Stimulated activated naive CD8-positive, alpha-beta T cell treated with anti-CD3 and anti-CD28 coated beads, Interleukin-15, amount 100 ng/mL, for 72 hours (primary cell): ENCODE measurements at regions not wholly inside any gene's neighbourhood (a gene's known extent, or its start where the extent isn't known, plus 50 kb on each side); places are given as distances from the start of the nearest gene placed in this dataset.
A peak's percentile ranks its signal among the peaks of the same experiment; 100 is the strongest.
"Not testable (repeated sequence)": the region's sequence is repeated elsewhere in the genome, so short reads cannot be mapped to it uniquely, and the experiment has no call there.

Experiments used
- ATAC-seq: fragments of 150-1000 bp; cut with Tn5 transposase; 2 replicates; pipeline ENCODE4 v1.10.0; 2021; ENCODE audit warnings: mild to moderate bottlenecking, moderate library complexity
- DNase-seq, 2 donors: peaks; one replicate each; pipeline ENCODE4 v3.0.0; 2021 to 2022
- H3K27ac Mint-ChIP-seq, 2 donors: one replicate each; pipeline ENCODE4 v1.8.0; 2022; ENCODE audit warnings: mild to moderate bottlenecking in 2 of 2, mixed read lengths in 2 of 2, moderate library complexity in 2 of 2
- H3K27me3 Mint-ChIP-seq: one replicate; pipeline ENCODE4 v1.8.0; 2022; ENCODE audit warnings: mixed read lengths
- H3K4me1 Mint-ChIP-seq: one replicate; pipeline ENCODE4 v1.8.0; 2022; ENCODE audit warnings: mild to moderate bottlenecking, mixed read lengths
- H3K4me3 Mint-ChIP-seq, 2 donors: one replicate each; pipeline ENCODE4 v1.8.0; 2022; ENCODE audit warnings: mild to moderate bottlenecking in 2 of 2, mixed read lengths in 2 of 2, moderate library complexity in 1 of 2
- H3K9me3 Mint-ChIP-seq, 2 donors: one replicate each; pipeline ENCODE4 v1.8.0; 2022; ENCODE audit warnings: mixed read lengths in 2 of 2

- no peak for DNase-seq
- no peaks in the 10 kb centered on the region for H3K9me3 Mint-ChIP-seq
- H3K27me3 Mint-ChIP-seq = no peaks in the 10 kb centered on the region
- H3K27ac Mint-ChIP-seq = no peak overlapping the region
- no peak overlapping the region for H3K4me3 Mint-ChIP-seq
- ATAC-seq = no peak
- H3K4me1 Mint-ChIP-seq = no peaks in the 10 kb centered on the region
Observed at GRCh38 chr1:114032271-114033215, 53.3 kb downstream of the OLFML3 start.

GRCh38 chr1:114033216-114033706 is 54.0 kb downstream of the OLFML3 start:
- Mint-ChIP-seq H3K9me3 (no peaks in the 10 kb centered on the region), H3K4me1 (no peaks in the 10 kb centered on the region), H3K27ac (no peak overlapping the region), H3K4me3 (no peak overlapping the region), H3K27me3 (no peaks in the 10 kb centered on the region)
- DNase-seq (no peak), ATAC-seq (no peak)

GRCh38 chr1:114033961-114034360 is 54.7 kb downstream of the OLFML3 start:
- Mint-ChIP-seq H3K4me3 (no peak overlapping the region), H3K27ac (no peak overlapping the region), H3K9me3 (no peaks in the 10 kb centered on the region), H3K27me3 (no peaks in the 10 kb centered on the region), H3K4me1 (no peaks in the 10 kb centered on the region)
- ATAC-seq = no peak
- DNase-seq = no peak

- no peak for ATAC-seq
- Mint-ChIP-seq H3K27me3 (no peaks in the 10 kb centered on the region), H3K27ac (no peak overlapping the region), H3K4me3 (no peak overlapping the region), H3K4me1 (no peaks in the 10 kb centered on the region), H3K9me3 (no peaks in the 10 kb centered on the region)
- no peak for DNase-seq
Observed at GRCh38 chr1:114034567-114035303, 55.5 kb downstream of the OLFML3 start.

- Mint-ChIP-seq H3K4me3 (no peak overlapping the region), H3K27me3 (no peaks in the 10 kb centered on the region), H3K4me1 (no peaks in the 10 kb centered on the region), H3K27ac (no peak overlapping the region), H3K9me3 (no peaks in the 10 kb centered on the region)
- DNase-seq = no peak
- no peak for ATAC-seq
Observed at GRCh38 chr1:114035304-114035700, 56.0 kb downstream of the OLFML3 start.

- not testable (repeated sequence) for H3K9me3 Mint-ChIP-seq, H3K4me1 Mint-ChIP-seq, H3K4me3 Mint-ChIP-seq, H3K27me3 Mint-ChIP-seq, H3K27ac Mint-ChIP-seq, ATAC-seq, DNase-seq
Observed at GRCh38 chr1:114036841-114037630, 57.8 kb downstream of the OLFML3 start.

- Mint-ChIP-seq H3K4me1 (no peaks in the 10 kb centered on the region), H3K9me3 (no peaks in the 10 kb centered on the region), H3K4me3 (no peak overlapping the region), H3K27me3 (no peaks in the 10 kb centered on the region), H3K27ac (peak overlapping the region in 1 of 2 donors; percentile 6)
- DNase-seq = no peak
- no peak for ATAC-seq
Observed at GRCh38 chr1:114037631-114037890, 58.3 kb downstream of the OLFML3 start.

GRCh38 chr1:114037962-114038816 is 58.9 kb downstream of the OLFML3 start:
- Mint-ChIP-seq H3K27ac (no peak overlapping the region), H3K9me3 (no peaks in the 10 kb centered on the region), H3K27me3 (no peaks in the 10 kb centered on the region), H3K4me3 (no peak overlapping the region), H3K4me1 (no peaks in the 10 kb centered on the region)
- DNase-seq = no peak
- ATAC-seq = no peak
